H9 (cell line): ENCODE measurements at regions not wholly inside any gene's neighbourhood (a gene's known extent, or its start where the extent isn't known, plus 50 kb on each side); places are given as distances from the start of the nearest gene placed in this dataset.

Experiments used
- DNase-seq: peaks from one replicate; pipeline ENCODE4 v3.0.0-alpha.2; 2017
- H2AFZ ChIP-seq: one replicate; pipeline ENCODE4 v1.6.1; 2013; ENCODE audit warnings: mild to moderate bottlenecking, low read length, control low read depth, moderate library complexity
- H2AK5ac ChIP-seq: 2 replicates; pipeline ENCODE4 v1.6.1; 2013; ENCODE audit warnings: low read length, control low read depth, mixed read lengths; ENCODE audit not compliant: insufficient read length
- H2BK120ac ChIP-seq: one replicate; pipeline ENCODE4 v1.6.1; 2013; ENCODE audit warnings: low read depth, mild to moderate bottlenecking, low read length, control low read depth, inconsistent platforms; ENCODE audit not compliant: poor library complexity, severe bottlenecking
- H2BK12ac ChIP-seq: 2 replicates; pipeline ENCODE4 v1.6.1; 2013; ENCODE audit warnings: low read length, control low read depth, mixed read lengths, low read depth; ENCODE audit not compliant: insufficient read length
- H2BK15ac ChIP-seq: 2 replicates; pipeline ENCODE4 v1.6.1; 2013; ENCODE audit warnings: low read depth, low read length, control low read depth
- H2BK20ac ChIP-seq: one replicate; pipeline ENCODE4 v1.6.1; 2013; ENCODE audit warnings: low read depth, mild to moderate bottlenecking, low read length, control low read depth, inconsistent platforms; ENCODE audit not compliant: poor library complexity, severe bottlenecking
- H2BK5ac ChIP-seq: 2 replicates; pipeline ENCODE4 v1.6.1; 2013; ENCODE audit warnings: low read length, control low read depth, mixed read lengths; ENCODE audit not compliant: insufficient read length
- H3K14ac ChIP-seq: 2 replicates; pipeline ENCODE4 v1.6.1; 2013; ENCODE audit warnings: low read length, control low read depth; ENCODE audit not compliant: insufficient read depth
- H3K18ac ChIP-seq: 2 replicates; pipeline ENCODE4 v1.6.1; 2013; ENCODE audit warnings: low read depth, mild to moderate bottlenecking, mixed read lengths, low read length, control low read depth; ENCODE audit not compliant: insufficient read length
- H3K23ac ChIP-seq: 2 replicates; pipeline ENCODE4 v1.6.1; 2013; ENCODE audit warnings: low read length, control low read depth, mixed read lengths, low read depth; ENCODE audit not compliant: insufficient read length
- H3K23me2 ChIP-seq: 2 replicates; pipeline ENCODE4 v1.6.1; 2013; ENCODE audit warnings: low read depth, mild to moderate bottlenecking, mixed read lengths, low read length, control low read depth; ENCODE audit not compliant: insufficient read length, poor library complexity, severe bottlenecking
- H3K27ac ChIP-seq: 2 replicates; pipeline ENCODE4 v1.5.1; 2013; ENCODE audit warnings: low read length, control low read depth, mixed read lengths, low read depth; ENCODE audit not compliant: insufficient read length
- H3K27me3 ChIP-seq: 2 replicates; pipeline ENCODE4 v1.6.1; 2013; ENCODE audit warnings: low read length, control low read depth, inconsistent platforms; ENCODE audit not compliant: insufficient read depth
- H3K4ac ChIP-seq: 2 replicates; pipeline ENCODE4 v1.6.1; 2013; ENCODE audit warnings: low read depth, mild to moderate bottlenecking, control low read depth, inconsistent platforms, low read length, moderate library complexity
- H3K4me1 ChIP-seq: 2 replicates; pipeline ENCODE4 v1.6.1; 2013; ENCODE audit warnings: low read length, control low read depth, inconsistent platforms; ENCODE audit not compliant: insufficient read depth
- H3K4me2 ChIP-seq: 2 replicates; pipeline ENCODE4 v1.6.1; 2013; ENCODE audit warnings: low read length, control low read depth, mixed read lengths; ENCODE audit not compliant: insufficient read length, insufficient read depth
- H3K56ac ChIP-seq: 2 replicates; pipeline ENCODE4 v1.6.1; 2013; ENCODE audit warnings: low read depth, mild to moderate bottlenecking, mixed read lengths, low read length, control low read depth; ENCODE audit not compliant: insufficient read length
- H3K79me1 ChIP-seq: 2 replicates; pipeline ENCODE4 v1.6.1; 2013; ENCODE audit warnings: low read depth, mild to moderate bottlenecking, moderate library complexity, low read length, control low read depth, inconsistent platforms; ENCODE audit not compliant: insufficient read depth, poor library complexity, severe bottlenecking
- H3K79me2 ChIP-seq: 2 replicates; pipeline ENCODE4 v1.6.1; 2013; ENCODE audit warnings: low read length, control low read depth, inconsistent platforms; ENCODE audit not compliant: insufficient read depth
- H3K9ac ChIP-seq: 2 replicates; pipeline ENCODE4 v1.6.1; 2013; ENCODE audit warnings: low read length, control low read depth, mixed read lengths; ENCODE audit not compliant: insufficient read length; ENCODE audit errors: extremely low read depth
- H3K9me3 ChIP-seq: one replicate; pipeline ENCODE4 v1.6.1; 2013; ENCODE audit warnings: low read depth, low read length, inconsistent platforms; ENCODE audit not compliant: control insufficient read depth
- H3T11ph ChIP-seq: one replicate; pipeline ENCODE4 v1.6.1; 2013; ENCODE audit warnings: mild to moderate bottlenecking, low read length, control low read depth, inconsistent platforms
- H4K20me1 ChIP-seq: one replicate; pipeline ENCODE4 v1.6.1; 2013; ENCODE audit not compliant: control insufficient read depth, insufficient read length, insufficient read depth
- H4K5ac ChIP-seq: 2 replicates; pipeline ENCODE4 v1.6.1; 2013; ENCODE audit warnings: low read depth, mild to moderate bottlenecking, mixed read lengths, low read length, control low read depth; ENCODE audit not compliant: insufficient read length
- H4K8ac ChIP-seq: replicated peaks from 2 replicates; pipeline ENCODE4 v1.6.1; 2013; ENCODE audit warnings: low read length, control low read depth, mixed read lengths, low read depth; ENCODE audit not compliant: insufficient read length
- H4K91ac ChIP-seq: 2 replicates; pipeline ENCODE4 v1.6.1; 2013; ENCODE audit warnings: low read depth, mild to moderate bottlenecking, moderate library complexity, mixed read lengths, low read length, control low read depth; ENCODE audit not compliant: insufficient read length
- H3K27ac Mint-ChIP-seq, 3 experiments: 2 replicates in 2 of 3; 3 replicates in 1 of 3; pipeline ENCODE4 v1.8.0; 2020 to 2021; ENCODE audit warnings: mixed read lengths in 3 of 3, mild to moderate bottlenecking in 1 of 3, moderate library complexity in 1 of 3
- H3K27me3 Mint-ChIP-seq: 2 replicates; pipeline ENCODE4 v1.8.0; 2021; ENCODE audit warnings: low read depth, mild to moderate bottlenecking, moderate library complexity, mixed read lengths
- H3K36me3 Mint-ChIP-seq, 3 experiments: 2 replicates in 2 of 3; 3 replicates in 1 of 3; pipeline ENCODE4 v1.8.0; 2020 to 2021; ENCODE audit warnings: low read depth in 3 of 3, mixed read lengths in 3 of 3; ENCODE audit not compliant: insufficient read depth in 1 of 3
- H3K4me1 Mint-ChIP-seq, 2 experiments: 2 replicates each; pipeline ENCODE4 v1.8.0; 2020; ENCODE audit warnings: mixed read lengths in 2 of 2
- H3K4me3 Mint-ChIP-seq, 2 experiments: 2 replicates in 1 of 2; 3 replicates in 1 of 2; pipeline ENCODE4 v1.8.0; 2020 to 2021; ENCODE audit warnings: mild to moderate bottlenecking in 2 of 2, mixed read lengths in 2 of 2, moderate library complexity in 1 of 2
- H3K9me3 Mint-ChIP-seq, 2 experiments: 2 replicates in 1 of 2; 3 replicates in 1 of 2; pipeline ENCODE4 v1.8.0; 2020; ENCODE audit warnings: mild to moderate bottlenecking in 2 of 2, mixed read lengths in 2 of 2, moderate library complexity in 1 of 2
- WGBS: extraction: QIAGEN DNeasy Blood & Tissue Kit; methylation state at CpG from one replicate; pipeline ENCODE4 v1.1.7; 2013; ENCODE audit warnings: missing lambda C conversion rate, low lambda C conversion rate, mixed read lengths; ENCODE audit not compliant: insufficient read length; ENCODE audit errors: extremely low coverage; 5-methylcytosine and 5-hydroxymethylcytosine counted together
- TF ChIP-seq, protein P1 (sequence below): fragments of 200-600 bp; sonication (generic); conservative IDR thresholded peaks from 3 replicates; pipeline ENCODE4 v1.8.0; 2021; ENCODE audit warnings: antibody characterized with exemption, mild to moderate bottlenecking

DNA sequence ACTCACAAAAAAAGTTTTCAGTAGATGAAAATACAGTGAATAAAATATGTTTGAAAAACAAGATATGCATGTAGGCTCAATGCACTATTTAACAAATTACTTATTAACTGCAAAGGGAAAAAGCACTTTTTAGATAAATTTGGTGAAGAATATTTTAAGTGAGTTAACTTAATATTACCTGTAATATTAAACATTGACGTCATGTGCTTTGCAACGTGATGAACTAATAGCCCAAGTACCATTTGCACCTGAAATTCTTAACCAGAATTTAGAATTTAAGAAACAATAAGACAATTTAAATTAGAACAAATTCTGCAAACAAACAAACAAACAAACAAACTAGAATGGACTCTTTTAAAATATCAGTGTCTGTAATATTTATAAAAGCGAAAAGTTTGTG is 659.0 kb upstream of the NOVA1 start:
- no peak overlapping the region for H3K14ac ChIP-seq
- H3K4me1 ChIP-seq, result no peaks in the 10 kb centered on the region
- H2AK5ac ChIP-seq, result no peak overlapping the region
- H3K23ac ChIP-seq, result no peak overlapping the region
- no peaks in the 10 kb centered on the region for H3K36me3 Mint-ChIP-seq
- H3K9me3 ChIP-seq, result no peaks in the 10 kb centered on the region
- no peak overlapping the region for H4K8ac ChIP-seq
- TF ChIP-seq, protein P1, sequence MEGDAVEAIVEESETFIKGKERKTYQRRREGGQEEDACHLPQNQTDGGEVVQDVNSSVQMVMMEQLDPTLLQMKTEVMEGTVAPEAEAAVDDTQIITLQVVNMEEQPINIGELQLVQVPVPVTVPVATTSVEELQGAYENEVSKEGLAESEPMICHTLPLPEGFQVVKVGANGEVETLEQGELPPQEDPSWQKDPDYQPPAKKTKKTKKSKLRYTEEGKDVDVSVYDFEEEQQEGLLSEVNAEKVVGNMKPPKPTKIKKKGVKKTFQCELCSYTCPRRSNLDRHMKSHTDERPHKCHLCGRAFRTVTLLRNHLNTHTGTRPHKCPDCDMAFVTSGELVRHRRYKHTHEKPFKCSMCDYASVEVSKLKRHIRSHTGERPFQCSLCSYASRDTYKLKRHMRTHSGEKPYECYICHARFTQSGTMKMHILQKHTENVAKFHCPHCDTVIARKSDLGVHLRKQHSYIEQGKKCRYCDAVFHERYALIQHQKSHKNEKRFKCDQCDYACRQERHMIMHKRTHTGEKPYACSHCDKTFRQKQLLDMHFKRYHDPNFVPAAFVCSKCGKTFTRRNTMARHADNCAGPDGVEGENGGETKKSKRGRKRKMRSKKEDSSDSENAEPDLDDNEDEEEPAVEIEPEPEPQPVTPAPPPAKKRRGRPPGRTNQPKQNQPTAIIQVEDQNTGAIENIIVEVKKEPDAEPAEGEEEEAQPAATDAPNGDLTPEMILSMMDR, result no peak
- no peak overlapping the region for H2BK12ac ChIP-seq
- no peaks in the 10 kb centered on the region for H3K27me3 ChIP-seq
- no peak overlapping the region for H3K27ac Mint-ChIP-seq
- H3K4ac ChIP-seq, result no peak overlapping the region
- no peak overlapping the region for H2BK20ac ChIP-seq
- no peak overlapping the region for H3K56ac ChIP-seq
- no peak overlapping the region for H4K91ac ChIP-seq
- H3K23me2 ChIP-seq, result no peaks in the 10 kb centered on the region
- no peaks in the 10 kb centered on the region; a peak in 1 of 4 replicates for H3K4me1 Mint-ChIP-seq
- H3K9me3 Mint-ChIP-seq, result no peaks in the 10 kb centered on the region
- H3T11ph ChIP-seq, result no peak overlapping the region
- H3K18ac ChIP-seq, result no peak overlapping the region
- H3K27ac ChIP-seq, result no peak overlapping the region
- DNase-seq, result no peak
- H3K4me2 ChIP-seq, result no peak overlapping the region
- no peak overlapping the region for H2AFZ ChIP-seq
- no CpG with 5 or more reads among the region's 3 CpGs for WGBS
- no peak overlapping the region for H4K5ac ChIP-seq
- H4K20me1 ChIP-seq, result no peaks in the 10 kb centered on the region
- no peak overlapping the region for H2BK120ac ChIP-seq
- H3K4me3 Mint-ChIP-seq, result no peak overlapping the region
- H3K79me1 ChIP-seq, result no peaks in the 10 kb centered on the region
- H3K79me2 ChIP-seq, result no peaks in the 10 kb centered on the region
- H2BK15ac ChIP-seq, result no peak overlapping the region
- no peaks in the 10 kb centered on the region for H3K27me3 Mint-ChIP-seq
- no peak overlapping the region for H3K9ac ChIP-seq
- no peak overlapping the region for H2BK5ac ChIP-seq
